HEK293T (cell line): ENCODE measurements at regions not wholly inside any gene's neighbourhood (a gene's known extent, or its start where the extent isn't known, plus 50 kb on each side); places are given as distances from the start of the nearest gene placed in this dataset.

ENCODE experiments used
- CTCF ChIA-PET: fragments of 350-600 bp; formaldehyde crosslinking; extraction: SDS; loops from one replicate; lab custom pipeline; 2021; ENCODE audit warnings: antibody characterized with exemption, inconsistent platforms; lab: Yijun Ruan, JAX
- POLR2A ChIA-PET: fragments of 350-600 bp; formaldehyde crosslinking; extraction: SDS; loops from one replicate; lab custom pipeline; 2020; ENCODE audit warnings: antibody characterized with exemption, inconsistent platforms; lab: Yijun Ruan, JAX
- DNase-seq: peaks from one replicate; pipeline ENCODE4 v3.0.0; 2012; ENCODE audit warnings: mixed read lengths; ENCODE audit errors: extremely low spot score
- ARNT ChIP-seq: fragments of 450-650 bp; IDR thresholded peaks from 2 replicates; pipeline ENCODE4 v1.6.1; 2017; ENCODE audit warnings: mild to moderate bottlenecking
- BHLHE40 ChIP-seq: fragments of 450-650 bp; IDR thresholded peaks from 2 replicates; pipeline ENCODE4 v1.6.1; 2016; ENCODE audit warnings: mild to moderate bottlenecking, moderate library complexity, borderline replicate concordance
- CTBP1 ChIP-seq: fragments of 450-650 bp; IDR thresholded peaks from 2 replicates; pipeline ENCODE4 v1.6.1; 2016; ENCODE audit warnings: borderline replicate concordance
- ELF4 ChIP-seq: fragments of 450-650 bp; IDR thresholded peaks from 2 replicates; pipeline ENCODE4 v1.6.1; 2017; ENCODE audit warnings: antibody characterized with exemption
- FOXA1 ChIP-seq: fragments of 450-650 bp; IDR thresholded peaks from 2 replicates; pipeline ENCODE4 v1.6.1; 2016; ENCODE audit warnings: mild to moderate bottlenecking
- FOXK2 ChIP-seq: fragments of 450-650 bp; IDR thresholded peaks from 2 replicates; pipeline ENCODE4 v1.6.1; 2016; ENCODE audit warnings: mild to moderate bottlenecking
- FOXM1 ChIP-seq: fragments of 450-650 bp; IDR thresholded peaks from 2 replicates; pipeline ENCODE4 v1.6.1; 2017; ENCODE audit warnings: mild to moderate bottlenecking, borderline replicate concordance
- HDGF ChIP-seq: fragments of 450-650 bp; IDR thresholded peaks from 2 replicates; pipeline ENCODE4 v1.6.1; 2017; ENCODE audit warnings: antibody characterized with exemption, borderline replicate concordance
- L3MBTL2 ChIP-seq: fragments of 450-650 bp; conservative IDR thresholded peaks from 2 replicates; pipeline ENCODE4 v1.6.1; 2016; ENCODE audit warnings: mild to moderate bottlenecking
- LEF1 ChIP-seq: fragments of 450-650 bp; IDR thresholded peaks from 2 replicates; pipeline ENCODE4 v1.6.1; 2017; ENCODE audit warnings: mild to moderate bottlenecking, borderline replicate concordance
- NFRKB ChIP-seq: fragments of 450-650 bp; IDR thresholded peaks from 2 replicates; pipeline ENCODE4 v1.6.1; 2016; ENCODE audit warnings: mild to moderate bottlenecking, moderate library complexity
- SP1 ChIP-seq: fragments of 450-650 bp; IDR thresholded peaks from 2 replicates; pipeline ENCODE4 v1.6.1; 2017
- SUZ12 ChIP-seq: fragments of 450-650 bp; IDR thresholded peaks from 2 replicates; pipeline ENCODE4 v1.6.1; 2016; ENCODE audit warnings: mild to moderate bottlenecking
- TARDBP ChIP-seq: fragments of 450-650 bp; IDR thresholded peaks from 2 replicates; pipeline ENCODE4 v1.6.1; 2016
- ZNF384 ChIP-seq: fragments of 450-650 bp; IDR thresholded peaks from 2 replicates; pipeline ENCODE4 v1.6.1; 2016
- TF ChIP-seq, protein P1 (sequence below): fragments of 450-650 bp; IDR thresholded peaks from 2 replicates; pipeline ENCODE4 v1.6.1; 2016

DNA sequence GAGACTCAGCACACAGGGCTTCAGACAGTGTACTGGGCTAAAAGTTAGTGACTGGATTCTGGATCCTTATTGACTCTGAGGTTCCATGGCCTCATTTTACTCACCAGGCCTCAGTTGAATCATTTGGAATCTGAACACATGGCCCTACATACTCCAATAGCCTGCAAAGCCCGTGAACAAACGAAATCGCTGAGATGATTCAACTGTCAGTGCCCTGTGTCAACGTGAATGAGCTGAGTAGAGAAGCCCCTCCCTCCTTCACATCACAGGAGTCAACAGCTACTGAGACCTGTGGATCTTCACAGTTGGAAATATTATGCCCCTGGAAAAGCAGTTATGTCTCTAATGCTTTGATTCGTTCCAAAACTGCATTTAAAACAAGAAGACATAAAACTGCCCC is 429.3 kb downstream of the GADD45G start:
- no peak for DNase-seq
- ChIA-PET CTCF (no interaction called here), POLR2A (interaction anchor here (1.0 kb wide), 1 partner anchor 11 kb away, joined by 4 read pairs; no protein-coding TSS in a partner anchor)
- TF ChIP-seq ELF4, result no peak

- TF ChIP-seq SUZ12 (no peak), FOXA1 (no peak), LEF1 (no peak), ELF4 (no peak), FOXM1 (no peak), L3MBTL2 (no peak), SP1 (no peak), NFRKB (no peak), TARDBP (no peak), FOXK2 (no peak), BHLHE40 (no peak), CTBP1 (no peak), HDGF (no peak), ARNT (no peak), ZNF384 (no peak)
- TF ChIP-seq, protein P1, sequence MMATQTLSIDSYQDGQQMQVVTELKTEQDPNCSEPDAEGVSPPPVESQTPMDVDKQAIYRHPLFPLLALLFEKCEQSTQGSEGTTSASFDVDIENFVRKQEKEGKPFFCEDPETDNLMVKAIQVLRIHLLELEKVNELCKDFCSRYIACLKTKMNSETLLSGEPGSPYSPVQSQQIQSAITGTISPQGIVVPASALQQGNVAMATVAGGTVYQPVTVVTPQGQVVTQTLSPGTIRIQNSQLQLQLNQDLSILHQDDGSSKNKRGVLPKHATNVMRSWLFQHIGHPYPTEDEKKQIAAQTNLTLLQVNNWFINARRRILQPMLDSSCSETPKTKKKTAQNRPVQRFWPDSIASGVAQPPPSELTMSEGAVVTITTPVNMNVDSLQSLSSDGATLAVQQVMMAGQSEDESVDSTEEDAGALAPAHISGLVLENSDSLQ, result no peak
- no peak for DNase-seq
- POLR2A ChIA-PET, result no interaction called here
- CTCF ChIA-PET, result no interaction called here
These were observed 430.7 kb downstream of the GADD45G start for GRCh38 chr9:90035471-90035870.

DNA sequence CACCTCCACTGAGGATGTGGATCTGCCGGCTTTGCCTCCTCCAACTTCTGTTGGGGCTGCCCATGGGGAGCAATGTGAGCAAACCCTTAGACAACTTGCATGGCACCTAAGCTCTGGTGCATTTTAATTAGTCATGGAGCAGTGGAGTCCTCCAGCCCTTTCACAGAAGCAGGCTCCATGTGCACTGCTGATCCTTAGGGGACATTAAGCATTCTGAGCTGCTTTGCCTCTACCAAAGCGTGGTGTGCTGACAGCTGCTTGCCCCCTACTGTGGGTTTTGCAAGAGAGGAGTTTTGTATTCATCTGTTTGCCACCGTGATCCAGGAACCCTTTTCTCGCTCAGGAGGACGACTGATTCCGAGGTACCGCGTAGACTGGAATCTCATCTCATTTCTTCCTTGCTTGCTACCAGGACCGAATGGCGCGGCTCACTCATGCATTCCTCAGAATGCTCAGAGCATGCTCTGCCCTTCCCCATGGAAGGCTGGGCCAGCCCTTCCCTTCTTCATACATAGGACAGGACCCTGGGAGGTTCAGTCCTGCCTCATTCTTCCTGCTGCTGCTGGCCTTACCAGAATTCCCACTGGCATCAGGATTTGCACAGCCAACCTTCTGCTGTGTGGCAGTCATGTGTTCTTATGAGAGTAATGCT is 432.5 kb downstream of the GADD45G start:
- CTCF ChIA-PET, result no interaction called here

DNA sequence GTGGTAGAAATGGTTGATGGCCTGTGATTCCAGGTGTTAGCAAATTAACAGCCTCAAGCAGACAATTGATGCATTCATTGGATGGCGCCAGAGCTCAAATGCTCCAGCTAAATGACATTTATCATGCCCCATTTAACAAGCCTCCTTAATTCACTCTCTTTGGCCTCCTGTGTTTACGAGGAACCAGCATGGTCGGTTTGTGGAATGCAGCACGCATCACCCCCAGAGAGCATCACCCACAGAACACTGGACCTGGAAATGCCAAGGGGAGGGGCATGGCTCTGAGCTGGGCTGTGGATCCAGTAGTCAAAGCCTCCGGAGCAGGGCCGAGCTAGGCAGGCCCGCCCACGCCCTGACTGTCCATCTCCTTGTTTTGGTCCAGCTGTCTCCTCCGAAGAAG is 434.0 kb downstream of the GADD45G start:
- no peak for DNase-seq
- CTCF ChIA-PET, result no interaction called here
- TF ChIP-seq, protein P1, result no peak
- TF ChIP-seq FOXM1 (no peak), ZNF384 (no peak), FOXA1 (no peak), LEF1 (no peak), HDGF (no peak), SUZ12 (no peak), BHLHE40 (no peak), ARNT (no peak), FOXK2 (no peak)
- POLR2A ChIA-PET, result no interaction called here

More for the DNA sequence above, 432.5 kb downstream of the GADD45G start:
- DNase-seq, result no peak
- POLR2A ChIA-PET, result no interaction called here
- TF ChIP-seq ELF4 (no peak), ARNT (no peak), NFRKB (no peak), FOXK2 (no peak), LEF1 (no peak), SP1 (no peak), ZNF384 (no peak), FOXA1 (no peak), TARDBP (no peak), BHLHE40 (no peak), SUZ12 (no peak), HDGF (no peak)

GRCh38 chr9:90044263-90044662 is 439.5 kb downstream of the GADD45G start:
- ChIA-PET CTCF (interaction anchor here (0.7 to 1.7 kb wide), 3 partner anchors 9 to 442 kb away, joined by 3 to 5 read pairs (median 4); no protein-coding TSS in a partner anchor), POLR2A (no interaction called here)
- TF ChIP-seq ZNF384 (no peak), HDGF (no peak), BHLHE40 (no peak), FOXA1 (no peak)
- no peak for DNase-seq

DNA sequence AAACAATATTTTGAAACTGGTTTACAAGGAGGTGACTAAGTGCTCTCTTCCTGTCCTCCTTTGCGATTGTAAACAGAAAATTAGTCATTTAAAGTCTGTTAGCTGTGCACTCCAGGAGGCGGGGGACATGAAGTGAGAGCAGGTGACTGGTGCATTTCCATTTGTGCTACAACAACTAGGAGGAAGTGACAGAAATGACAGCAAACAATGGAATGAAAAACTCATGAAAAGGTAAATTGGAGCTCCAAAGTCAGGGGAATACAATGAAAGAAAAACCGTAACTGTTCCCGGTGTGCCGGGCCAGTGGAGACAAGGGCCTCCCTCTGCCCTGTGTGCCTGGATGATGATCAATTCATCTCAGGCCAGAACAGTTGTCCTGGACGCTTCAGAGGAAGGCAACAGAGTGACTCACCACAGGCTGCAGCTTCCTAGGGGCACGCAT is 439.9 kb downstream of the GADD45G start:
- POLR2A ChIA-PET, result interaction anchor here (0.7 kb wide), 1 partner anchor 11 kb away, joined by 4 read pairs; no protein-coding TSS in a partner anchor
- TF ChIP-seq L3MBTL2 (no peak), HDGF (no peak), BHLHE40 (no peak)
- CTCF ChIA-PET, result interaction anchor here (0.7 to 1.7 kb wide), 2 partner anchors 236 to 442 kb away, joined by 3 to 4 read pairs; no protein-coding TSS in a partner anchor
- DNase-seq, result no peak

DNA sequence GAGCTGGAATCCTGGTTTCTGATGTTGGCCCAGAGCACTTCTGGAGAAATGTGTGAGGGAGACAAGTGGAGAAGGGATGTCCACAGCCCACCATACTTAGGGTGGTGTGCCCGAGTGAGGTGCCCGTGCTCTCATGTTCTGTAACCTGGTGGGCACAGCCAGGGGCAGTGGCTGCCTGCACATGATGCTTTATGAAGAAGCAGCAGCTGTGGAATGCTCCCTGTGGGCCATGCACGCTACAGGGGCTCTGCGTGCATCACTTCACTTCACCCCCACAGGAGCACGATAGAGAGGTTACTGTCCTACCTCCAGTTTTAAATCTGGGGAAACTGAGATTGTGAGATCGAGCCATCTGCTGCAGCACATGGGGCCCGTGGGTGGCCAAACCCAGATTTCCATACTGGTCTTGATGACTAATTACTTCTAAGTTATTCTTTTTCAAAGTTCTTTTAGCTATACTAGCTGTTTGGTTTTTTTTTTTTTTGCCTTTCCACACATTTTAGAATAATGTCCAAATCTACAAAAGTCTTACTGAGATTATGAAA is 441.6 kb downstream of the GADD45G start:
- ChIA-PET CTCF (no interaction called here), POLR2A (no interaction called here)
- TF ChIP-seq FOXA1 (no peak), NFRKB (no peak), ARNT (no peak), ZNF384 (no peak), CTBP1 (no peak)
- TF ChIP-seq, protein P1, result no peak
- DNase-seq, result no peak
